Fibroblast of mammary gland (primary cell): ENCODE measurements at regions not wholly inside any gene's neighbourhood (a gene's known extent, or its start where the extent isn't known, plus 50 kb on each side); places are given as distances from the start of the nearest gene placed in this dataset.

Experiments used
- DNase-seq: peaks from one replicate; pipeline ENCODE4 v3.0.0-alpha.2; 2010; ENCODE audit warnings: low read depth
- H3K4me3 ChIP-seq: 2 replicates; pipeline ENCODE4 v1.5.1; 2011; ENCODE audit warnings: low read depth, mild to moderate bottlenecking, low read length, moderate library complexity; ENCODE audit not compliant: control insufficient read depth
- CTCF ChIP-seq: conservative IDR thresholded peaks from 2 replicates; pipeline ENCODE4 v1.5.1; 2011; ENCODE audit warnings: low read depth, low read length, inconsistent platforms; ENCODE audit not compliant: control insufficient read depth, insufficient read depth

- no peak overlapping the region for H3K4me3 ChIP-seq
- peak; percentile 100 for DNase-seq
- peak; percentile 26 for TF ChIP-seq CTCF
Measured at GRCh38 chr3:134427400-134428111, 53.3 kb upstream of the AMOTL2 start.

GRCh38 chr3:134426660-134427181 lies 52.5 kb upstream of the AMOTL2 start:
- no peak for TF ChIP-seq CTCF
- peak; percentile 96 for DNase-seq
- no peak overlapping the region for H3K4me3 ChIP-seq

GRCh38 chr3:134425943-134426342 lies 51.7 kb upstream of the AMOTL2 start:
- no peak overlapping the region for H3K4me3 ChIP-seq
- TF ChIP-seq CTCF: no peak
- DNase-seq: no peak
